ENCODE measurements at regions not wholly inside any gene's neighbourhood (a gene's known extent, or its start where the extent isn't known, plus 50 kb on each side); places are given as distances from the start of the nearest gene placed in this dataset.

- TF ChIP-seq JUNB (IDR thresholded peaks at IDR 0.05; ENCODE audit: unreplicated experiment) (no peak), CTCF (conservative IDR thresholded peaks at IDR 0.05; ENCODE audit: low read depth in 2 of 2) (no peak), EZH2 (IDR thresholded peaks at IDR 0.05; ENCODE audit: low read depth, unreplicated experiment) (no peak), CREB1 (CRISPR knock-in tag; IDR thresholded peaks at IDR 0.05; ENCODE audit: low read depth) (no peak), POLR2AphosphoS5 (IDR thresholded peaks at IDR 0.05; ENCODE audit: low read depth) (no peak), EZH2phosphoT487 (IDR thresholded peaks at IDR 0.05; ENCODE audit: unreplicated experiment) (no peak), REST (IDR thresholded peaks at IDR 0.05; ENCODE audit: unreplicated experiment) (no peak), ZNF114 (CRISPR knock-in tag; IDR thresholded peaks at IDR 0.05) (no peak), STAT1 (IDR thresholded peaks at IDR 0.05; ENCODE audit: unreplicated experiment) (no peak), ZNF331 (CRISPR knock-in tag; IDR thresholded peaks at IDR 0.05; ENCODE audit: low read depth) (no peak), ETS1 (IDR thresholded peaks at IDR 0.05) (no peak)
Measured at GRCh38 chr3:59245859-59246501, 196.2 kb upstream of the CFAP20DC start.
